IMR-90 (cell line): ENCODE measurements at regions not wholly inside any gene's neighbourhood (a gene's known extent, or its start where the extent isn't known, plus 50 kb on each side); places are given as distances from the start of the nearest gene placed in this dataset.
A peak's percentile ranks its signal among the peaks of the same experiment; 100 is the strongest.

ENCODE experiments used
- ATAC-seq: fragments of 200-7000 bp; cut with Tn5 transposase; 2 replicates; pipeline ENCODE4 v1.9.1; 2020; ENCODE audit warnings: low read depth, mild to moderate bottlenecking, moderate library complexity
- BruUV-seq: library from RNA; stranded (reverse); fragments of 400-500 nt; replicated peaks from 2 replicates; lab custom pipeline; 2021; lab: Mats Ljungman, UMichigan
- CTCF ChIA-PET: fragments of 300-600 bp; formaldehyde crosslinking; extraction: SDS; loops from one replicate; lab custom pipeline; 2021; ENCODE audit warnings: antibody characterized with exemption; lab: Yijun Ruan, JAX
- POLR2A ChIA-PET: fragments of 300-600 bp; sonication (Branson Sonifier 250); formaldehyde crosslinking; loops from one replicate; lab custom pipeline; 2022; ENCODE audit warnings: antibody characterized with exemption; ENCODE audit not compliant: unreplicated experiment; lab: Charles Lee
- DNase-seq: peaks from one replicate; pipeline ENCODE4 v3.0.0; 2013
- H2AFZ ChIP-seq: replicated peaks from 2 replicates; pipeline ENCODE3; 2013; ENCODE audit warnings: low read length, mild to moderate bottlenecking; ENCODE audit not compliant: poor library complexity
- H2AK5ac ChIP-seq: 2 replicates; pipeline ENCODE4 v1.6.1; 2013; ENCODE audit warnings: low read depth, low read length, inconsistent platforms
- H2AK9ac ChIP-seq: replicated peaks from 2 replicates; pipeline ENCODE3; 2013; ENCODE audit warnings: mild to moderate bottlenecking, low read depth, low read length, moderate library complexity; ENCODE audit not compliant: poor library complexity
- H2BK120ac ChIP-seq: 2 replicates; pipeline ENCODE4 v1.6.1; 2013; ENCODE audit warnings: low read depth, low read length, inconsistent platforms
- H2BK15ac ChIP-seq: 3 replicates; pipeline ENCODE4 v1.6.1; 2013; ENCODE audit warnings: low read depth, low read length, inconsistent platforms
- H2BK20ac ChIP-seq: 2 replicates; pipeline ENCODE4 v1.6.1; 2013; ENCODE audit warnings: low read depth, mild to moderate bottlenecking, inconsistent platforms, low read length, moderate library complexity
- H2BK5ac ChIP-seq: 2 replicates; pipeline ENCODE4 v1.6.1; 2013; ENCODE audit warnings: mild to moderate bottlenecking, low read depth, low read length, inconsistent platforms; ENCODE audit not compliant: poor library complexity, severe bottlenecking
- H3K14ac ChIP-seq: replicated peaks from 2 replicates; pipeline ENCODE4 v1.6.1; 2013; ENCODE audit warnings: low read depth, low read length, inconsistent platforms
- H3K18ac ChIP-seq: 2 replicates; pipeline ENCODE4 v1.6.1; 2013; ENCODE audit warnings: low read depth, low read length, control low read depth
- H3K23ac ChIP-seq: 2 replicates; pipeline ENCODE4 v1.6.1; 2013; ENCODE audit warnings: low read depth, low read length, inconsistent platforms
- H3K27ac ChIP-seq: 2 replicates; pipeline ENCODE4 v1.5.1; 2013; ENCODE audit warnings: mild to moderate bottlenecking, control low read depth, low read length; ENCODE audit not compliant: insufficient read depth
- H3K27me3 ChIP-seq: 2 replicates; pipeline ENCODE4 v1.6.1; 2013; ENCODE audit warnings: low read length; ENCODE audit not compliant: control insufficient read depth, insufficient read depth
- H3K36me3 ChIP-seq: 2 replicates; pipeline ENCODE4 v1.6.1; 2013; ENCODE audit warnings: low read length, mixed read lengths; ENCODE audit not compliant: control insufficient read depth, insufficient read depth
- H3K4ac ChIP-seq: 2 replicates; pipeline ENCODE4 v1.6.1; 2013; ENCODE audit warnings: low read depth, low read length, inconsistent platforms
- H3K4me1 ChIP-seq: 2 replicates; pipeline ENCODE4 v1.6.1; 2013; ENCODE audit warnings: low read length, mixed read lengths; ENCODE audit not compliant: control insufficient read depth, insufficient read depth
- H3K4me2 ChIP-seq: 2 replicates; pipeline ENCODE4 v1.6.1; 2013; ENCODE audit warnings: low read depth, mild to moderate bottlenecking, control low read depth, low read length, moderate library complexity
- H3K4me3 ChIP-seq: 2 replicates; pipeline ENCODE4 v1.5.1; 2013; ENCODE audit warnings: low read depth, mild to moderate bottlenecking, control low read depth, low read length, moderate library complexity; ENCODE audit not compliant: insufficient read depth
- H3K56ac ChIP-seq: 2 replicates; pipeline ENCODE4 v1.6.1; 2013; ENCODE audit warnings: low read length, inconsistent platforms; ENCODE audit not compliant: insufficient read depth; ENCODE audit errors: extremely low read depth
- H3K79me1 ChIP-seq, 2 experiments: 2 replicates each; pipeline ENCODE4 v1.6.1; 2013; ENCODE audit warnings: low read length in 2 of 2, inconsistent platforms in 1 of 2, low read depth in 1 of 2
- H3K9ac ChIP-seq: 2 replicates; pipeline ENCODE4 v1.6.1; 2013; ENCODE audit warnings: low read depth, low read length, control low read depth
- H3K9me1 ChIP-seq: 2 replicates; pipeline ENCODE4 v1.6.1; 2013; ENCODE audit warnings: low read length, inconsistent platforms; ENCODE audit not compliant: insufficient read depth
- H3K9me3 ChIP-seq: 2 replicates; pipeline ENCODE4 v1.6.1; 2013; ENCODE audit warnings: low read length; ENCODE audit not compliant: control insufficient read depth, insufficient read depth
- H4K20me1 ChIP-seq: 2 replicates; pipeline ENCODE4 v1.6.1; 2013; ENCODE audit warnings: low read length, inconsistent platforms; ENCODE audit not compliant: insufficient read depth
- H4K5ac ChIP-seq: 2 replicates; pipeline ENCODE4 v1.6.1; 2013; ENCODE audit warnings: mild to moderate bottlenecking, low read depth, low read length, control low read depth
- H4K8ac ChIP-seq, 2 experiments: 2 replicates each; pipeline ENCODE4 v1.6.1; 2013; ENCODE audit warnings: low read depth in 2 of 2, low read length in 2 of 2, control low read depth in 1 of 2, inconsistent platforms in 1 of 2
- H4K91ac ChIP-seq: 2 replicates; pipeline ENCODE4 v1.6.1; 2013; ENCODE audit warnings: low read depth, low read length, inconsistent platforms; ENCODE audit not compliant: insufficient read depth
- BHLHE40 ChIP-seq: fragments of 150-350 bp; IDR thresholded peaks from 2 replicates; pipeline ENCODE4 v1.6.1; 2016; ENCODE audit warnings: mild to moderate bottlenecking, low read depth, low read length
- CEBPB ChIP-seq: IDR thresholded peaks from 2 replicates; pipeline ENCODE4 v1.6.1; 2012; ENCODE audit warnings: low read depth, low read length, improper control_type of control experiment
- CHD1 ChIP-seq: IDR thresholded peaks from 2 replicates; pipeline ENCODE4 v1.6.1; 2012; ENCODE audit warnings: low read depth, low read length, improper control_type of control experiment
- FOS ChIP-seq: fragments of 150-350 bp; IDR thresholded peaks from 2 replicates; pipeline ENCODE4 v1.6.1; 2016; ENCODE audit warnings: low read depth, low read length
- MAFK ChIP-seq: IDR thresholded peaks from 2 replicates; pipeline ENCODE4 v1.6.1; 2012; ENCODE audit warnings: low read depth, low read length, improper control_type of control experiment
- MAZ ChIP-seq: IDR thresholded peaks from 2 replicates; pipeline ENCODE4 v1.6.1; 2012; ENCODE audit warnings: low read depth, mild to moderate bottlenecking, low read length, improper control_type of control experiment, moderate library complexity, borderline replicate concordance
- MXI1 ChIP-seq: IDR thresholded peaks from 2 replicates; pipeline ENCODE4 v1.6.1; 2012; ENCODE audit warnings: low read depth, mild to moderate bottlenecking, low read length, moderate library complexity, borderline replicate concordance
- NFE2L2 ChIP-seq: fragments of 150-350 bp; IDR thresholded peaks from 2 replicates; pipeline ENCODE4 v1.6.1; 2016; ENCODE audit warnings: low read depth, mild to moderate bottlenecking, low read length
- POLR2A ChIP-seq: IDR thresholded peaks from 2 replicates; pipeline ENCODE4 v1.6.1; 2012; ENCODE audit warnings: mild to moderate bottlenecking, low read depth, low read length
- RAD21 ChIP-seq: IDR thresholded peaks from 2 replicates; pipeline ENCODE4 v1.6.1; 2012; ENCODE audit warnings: low read length, improper control_type of control experiment
- RCOR1 ChIP-seq: IDR thresholded peaks from 2 replicates; pipeline ENCODE4 v1.6.1; 2012; ENCODE audit warnings: mild to moderate bottlenecking, low read length, improper control_type of control experiment; ENCODE audit not compliant: insufficient replicate concordance
- RFX5 ChIP-seq: IDR thresholded peaks from 2 replicates; pipeline ENCODE4 v1.8.0; 2012; ENCODE audit warnings: low read depth, mild to moderate bottlenecking, low read length, moderate library complexity
- SMC3 ChIP-seq: fragments of 150-350 bp; IDR thresholded peaks from 2 replicates; pipeline ENCODE4 v1.6.1; 2016; ENCODE audit warnings: low read depth, mild to moderate bottlenecking, antibody characterized with exemption, low read length, moderate library complexity
- WGBS, 2 experiments: methylation state at CpG; one replicate each; pipeline versions ENCODE4 v1.1.5 to v1.1.7; 2013; ENCODE audit warnings: missing lambda C conversion rate in 2 of 2; ENCODE audit not compliant: insufficient read length in 1 of 2; ENCODE audit errors: extremely low coverage in 2 of 2; 5-methylcytosine and 5-hydroxymethylcytosine counted together
- dilution Hi-C: fragments of 300-500 bp; cut with HindIII; formaldehyde crosslinking; loops from one replicate; pipeline ENCODE4 v1.14.3; 2018; ENCODE audit warnings: low sequenced_read_pairs; ENCODE audit not compliant: unreplicated experiment
- in situ Hi-C: fragments of 300-500 bp; cut with MboI; formaldehyde crosslinking; loops from 3 replicates; pipeline ENCODE4 v1.14.3; 2019; ENCODE audit warnings: low sequenced_read_pairs, inconsistent platforms, mixed read lengths
- intact Hi-C: fragments of 100-400 bp; cut with micrococcal nuclease; formaldehyde crosslinking; loops from 2 replicates; pipeline ENCODE4 v1.10.0; 2022
- TF ChIP-seq, protein P1 (sequence below): fragments of 150-350 bp; IDR thresholded peaks from 2 replicates; pipeline ENCODE4 v1.6.1; 2016; ENCODE audit warnings: low read depth, mild to moderate bottlenecking, low read length, moderate library complexity, borderline replicate concordance
- TF ChIP-seq, protein P2 (sequence below): conservative IDR thresholded peaks from 2 replicates; pipeline ENCODE4 v1.5.1; 2012; ENCODE audit warnings: mild to moderate bottlenecking, low read depth, low read length, improper control_type of control experiment
- TF ChIP-seq, protein P3 (sequence below): fragments of 150-350 bp; IDR thresholded peaks from 2 replicates; pipeline ENCODE4 v1.6.1; 2017; ENCODE audit warnings: mild to moderate bottlenecking, antibody characterized with exemption, low read length, low read depth

DNA sequence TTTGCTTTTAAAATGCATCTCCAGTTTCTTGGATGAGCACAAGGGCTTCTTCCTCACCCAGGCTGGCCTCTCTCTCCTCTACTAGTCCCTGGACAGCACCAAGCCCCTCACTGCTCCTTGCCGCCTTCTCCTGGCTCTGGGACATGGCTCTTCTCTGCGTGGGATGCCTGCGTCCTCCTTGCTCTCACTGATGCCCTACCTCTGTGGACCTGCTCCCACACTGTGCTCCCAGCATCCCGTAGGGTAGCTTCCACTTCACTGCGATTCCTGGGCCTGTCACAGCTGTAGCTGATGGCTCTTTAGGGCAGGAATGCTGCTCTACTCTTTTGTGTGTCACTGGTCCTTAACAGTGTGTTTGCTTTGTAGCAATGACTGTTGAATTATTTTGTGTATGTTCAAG lies 136.3 kb downstream of the SNX19 start:
- Histone ChIP-seq H3K27ac (peak overlapping the region; percentile 23; the same call in 1 of the 2 replicates), H3K4ac (0 out of 2 replicates have a peak overlapping the region, but pooled peaks have one; percentile 19), H3K9me1 (peaks cover 12% of the 10 kb centered on the region), H3K9ac (no peak overlapping the region), H3K4me3 (no peak overlapping the region), H3K23ac (no peak overlapping the region), H2BK5ac (no peak overlapping the region), H3K27me3 (no peaks in the 10 kb centered on the region), H2BK120ac (no peak overlapping the region), H2AFZ (no peak overlapping the region), H4K20me1 (no peaks in the 10 kb centered on the region), H2AK9ac (no peak overlapping the region), H3K18ac (peak overlapping the region; percentile 76; the same call in 1 of the 2 replicates), H3K56ac (no peak overlapping the region), H4K5ac (peak overlapping the region; percentile 51; the same call in 1 of the 2 replicates), H3K9me3 (peaks cover 3% of the 10 kb centered on the region; the same call in 1 of the 2 replicates), H4K91ac (no peak overlapping the region; the same call in 1 of the 2 replicates), H3K4me1 (peaks cover 19% of the 10 kb centered on the region), H3K36me3 (no peaks in the 10 kb centered on the region), H4K8ac (no peak overlapping the region; a peak in 1 of 4 replicates), H3K4me2 (no peak overlapping the region), H3K79me1 (no peaks in the 10 kb centered on the region), H2AK5ac (peak overlapping the region; percentile 53; the same call in 1 of the 2 replicates), H2BK20ac (0 out of 2 replicates have a peak overlapping the region, but pooled peaks have one; percentile 10), H2BK15ac (no peak overlapping the region; the same call in 2 of the 3 replicates), H3K14ac (no peak overlapping the region)
- intact Hi-C loops (no loop called here), dilution Hi-C loops (no loop called here), in situ Hi-C loops (no loop called here)
- no peak for DNase-seq
- CTCF ChIA-PET: no interaction called here
- POLR2A ChIA-PET: no interaction called here
- TF ChIP-seq, protein P1, sequence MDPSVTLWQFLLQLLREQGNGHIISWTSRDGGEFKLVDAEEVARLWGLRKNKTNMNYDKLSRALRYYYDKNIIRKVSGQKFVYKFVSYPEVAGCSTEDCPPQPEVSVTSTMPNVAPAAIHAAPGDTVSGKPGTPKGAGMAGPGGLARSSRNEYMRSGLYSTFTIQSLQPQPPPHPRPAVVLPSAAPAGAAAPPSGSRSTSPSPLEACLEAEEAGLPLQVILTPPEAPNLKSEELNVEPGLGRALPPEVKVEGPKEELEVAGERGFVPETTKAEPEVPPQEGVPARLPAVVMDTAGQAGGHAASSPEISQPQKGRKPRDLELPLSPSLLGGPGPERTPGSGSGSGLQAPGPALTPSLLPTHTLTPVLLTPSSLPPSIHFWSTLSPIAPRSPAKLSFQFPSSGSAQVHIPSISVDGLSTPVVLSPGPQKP: no peak
- no peak for TF ChIP-seq NFE2L2
- no peak for TF ChIP-seq RCOR1
- TF ChIP-seq SMC3: no peak
- no peak for TF ChIP-seq MAFK
- TF ChIP-seq MAZ: no peak
- TF ChIP-seq POLR2A: no peak
- no peak for TF ChIP-seq FOS
- no peak for TF ChIP-seq CEBPB
- no peak for TF ChIP-seq CHD1
- TF ChIP-seq RAD21: no peak
- TF ChIP-seq RFX5: no peak
- TF ChIP-seq, protein P2, sequence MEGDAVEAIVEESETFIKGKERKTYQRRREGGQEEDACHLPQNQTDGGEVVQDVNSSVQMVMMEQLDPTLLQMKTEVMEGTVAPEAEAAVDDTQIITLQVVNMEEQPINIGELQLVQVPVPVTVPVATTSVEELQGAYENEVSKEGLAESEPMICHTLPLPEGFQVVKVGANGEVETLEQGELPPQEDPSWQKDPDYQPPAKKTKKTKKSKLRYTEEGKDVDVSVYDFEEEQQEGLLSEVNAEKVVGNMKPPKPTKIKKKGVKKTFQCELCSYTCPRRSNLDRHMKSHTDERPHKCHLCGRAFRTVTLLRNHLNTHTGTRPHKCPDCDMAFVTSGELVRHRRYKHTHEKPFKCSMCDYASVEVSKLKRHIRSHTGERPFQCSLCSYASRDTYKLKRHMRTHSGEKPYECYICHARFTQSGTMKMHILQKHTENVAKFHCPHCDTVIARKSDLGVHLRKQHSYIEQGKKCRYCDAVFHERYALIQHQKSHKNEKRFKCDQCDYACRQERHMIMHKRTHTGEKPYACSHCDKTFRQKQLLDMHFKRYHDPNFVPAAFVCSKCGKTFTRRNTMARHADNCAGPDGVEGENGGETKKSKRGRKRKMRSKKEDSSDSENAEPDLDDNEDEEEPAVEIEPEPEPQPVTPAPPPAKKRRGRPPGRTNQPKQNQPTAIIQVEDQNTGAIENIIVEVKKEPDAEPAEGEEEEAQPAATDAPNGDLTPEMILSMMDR: no peak
- TF ChIP-seq, protein P3, sequence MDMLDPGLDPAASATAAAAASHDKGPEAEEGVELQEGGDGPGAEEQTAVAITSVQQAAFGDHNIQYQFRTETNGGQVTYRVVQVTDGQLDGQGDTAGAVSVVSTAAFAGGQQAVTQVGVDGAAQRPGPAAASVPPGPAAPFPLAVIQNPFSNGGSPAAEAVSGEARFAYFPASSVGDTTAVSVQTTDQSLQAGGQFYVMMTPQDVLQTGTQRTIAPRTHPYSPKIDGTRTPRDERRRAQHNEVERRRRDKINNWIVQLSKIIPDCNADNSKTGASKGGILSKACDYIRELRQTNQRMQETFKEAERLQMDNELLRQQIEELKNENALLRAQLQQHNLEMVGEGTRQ: no peak
- no peak for TF ChIP-seq MXI1
- no peak for TF ChIP-seq BHLHE40
- WGBS, 2 experiments: 33% methylated on average over 2 of the region's 5 CpGs; no CpG with 5 or more reads in 1 of the 2 experiments
- no TSS peak for BruUV-seq
- no peak for ATAC-seq
